H9 (cell line): ENCODE measurements at regions not wholly inside any gene's neighbourhood (a gene's known extent, or its start where the extent isn't known, plus 50 kb on each side); places are given as distances from the start of the nearest gene placed in this dataset.
"Not testable (repeated sequence)": the region's sequence is repeated elsewhere in the genome, so short reads cannot be mapped to it uniquely, and the experiment has no call there.

Experiments
- DNase-seq: peaks from one replicate; pipeline ENCODE4 v3.0.0-alpha.2; 2017
- H2AFZ ChIP-seq: one replicate; pipeline ENCODE4 v1.6.1; 2013; ENCODE audit warnings: mild to moderate bottlenecking, low read length, control low read depth, moderate library complexity
- H2AK5ac ChIP-seq: 2 replicates; pipeline ENCODE4 v1.6.1; 2013; ENCODE audit warnings: low read length, control low read depth, mixed read lengths; ENCODE audit not compliant: insufficient read length
- H2BK120ac ChIP-seq: one replicate; pipeline ENCODE4 v1.6.1; 2013; ENCODE audit warnings: low read depth, mild to moderate bottlenecking, low read length, control low read depth, inconsistent platforms; ENCODE audit not compliant: poor library complexity, severe bottlenecking
- H2BK12ac ChIP-seq: 2 replicates; pipeline ENCODE4 v1.6.1; 2013; ENCODE audit warnings: low read length, control low read depth, mixed read lengths, low read depth; ENCODE audit not compliant: insufficient read length
- H2BK15ac ChIP-seq: 2 replicates; pipeline ENCODE4 v1.6.1; 2013; ENCODE audit warnings: low read depth, low read length, control low read depth
- H2BK20ac ChIP-seq: one replicate; pipeline ENCODE4 v1.6.1; 2013; ENCODE audit warnings: low read depth, mild to moderate bottlenecking, low read length, control low read depth, inconsistent platforms; ENCODE audit not compliant: poor library complexity, severe bottlenecking
- H2BK5ac ChIP-seq: 2 replicates; pipeline ENCODE4 v1.6.1; 2013; ENCODE audit warnings: low read length, control low read depth, mixed read lengths; ENCODE audit not compliant: insufficient read length
- H3K14ac ChIP-seq: 2 replicates; pipeline ENCODE4 v1.6.1; 2013; ENCODE audit warnings: low read length, control low read depth; ENCODE audit not compliant: insufficient read depth
- H3K18ac ChIP-seq: 2 replicates; pipeline ENCODE4 v1.6.1; 2013; ENCODE audit warnings: low read depth, mild to moderate bottlenecking, mixed read lengths, low read length, control low read depth; ENCODE audit not compliant: insufficient read length
- H3K23ac ChIP-seq: 2 replicates; pipeline ENCODE4 v1.6.1; 2013; ENCODE audit warnings: low read length, control low read depth, mixed read lengths, low read depth; ENCODE audit not compliant: insufficient read length
- H3K23me2 ChIP-seq: 2 replicates; pipeline ENCODE4 v1.6.1; 2013; ENCODE audit warnings: low read depth, mild to moderate bottlenecking, mixed read lengths, low read length, control low read depth; ENCODE audit not compliant: insufficient read length, poor library complexity, severe bottlenecking
- H3K27ac ChIP-seq: 2 replicates; pipeline ENCODE4 v1.5.1; 2013; ENCODE audit warnings: low read length, control low read depth, mixed read lengths, low read depth; ENCODE audit not compliant: insufficient read length
- H3K27me3 ChIP-seq: 2 replicates; pipeline ENCODE4 v1.6.1; 2013; ENCODE audit warnings: low read length, control low read depth, inconsistent platforms; ENCODE audit not compliant: insufficient read depth
- H3K4ac ChIP-seq: 2 replicates; pipeline ENCODE4 v1.6.1; 2013; ENCODE audit warnings: low read depth, mild to moderate bottlenecking, control low read depth, inconsistent platforms, low read length, moderate library complexity
- H3K4me1 ChIP-seq: 2 replicates; pipeline ENCODE4 v1.6.1; 2013; ENCODE audit warnings: low read length, control low read depth, inconsistent platforms; ENCODE audit not compliant: insufficient read depth
- H3K4me2 ChIP-seq: 2 replicates; pipeline ENCODE4 v1.6.1; 2013; ENCODE audit warnings: low read length, control low read depth, mixed read lengths; ENCODE audit not compliant: insufficient read length, insufficient read depth
- H3K56ac ChIP-seq: 2 replicates; pipeline ENCODE4 v1.6.1; 2013; ENCODE audit warnings: low read depth, mild to moderate bottlenecking, mixed read lengths, low read length, control low read depth; ENCODE audit not compliant: insufficient read length
- H3K79me1 ChIP-seq: 2 replicates; pipeline ENCODE4 v1.6.1; 2013; ENCODE audit warnings: low read depth, mild to moderate bottlenecking, moderate library complexity, low read length, control low read depth, inconsistent platforms; ENCODE audit not compliant: insufficient read depth, poor library complexity, severe bottlenecking
- H3K79me2 ChIP-seq: 2 replicates; pipeline ENCODE4 v1.6.1; 2013; ENCODE audit warnings: low read length, control low read depth, inconsistent platforms; ENCODE audit not compliant: insufficient read depth
- H3K9ac ChIP-seq: 2 replicates; pipeline ENCODE4 v1.6.1; 2013; ENCODE audit warnings: low read length, control low read depth, mixed read lengths; ENCODE audit not compliant: insufficient read length; ENCODE audit errors: extremely low read depth
- H3K9me3 ChIP-seq: one replicate; pipeline ENCODE4 v1.6.1; 2013; ENCODE audit warnings: low read depth, low read length, inconsistent platforms; ENCODE audit not compliant: control insufficient read depth
- H3T11ph ChIP-seq: one replicate; pipeline ENCODE4 v1.6.1; 2013; ENCODE audit warnings: mild to moderate bottlenecking, low read length, control low read depth, inconsistent platforms
- H4K20me1 ChIP-seq: one replicate; pipeline ENCODE4 v1.6.1; 2013; ENCODE audit not compliant: control insufficient read depth, insufficient read length, insufficient read depth
- H4K5ac ChIP-seq: 2 replicates; pipeline ENCODE4 v1.6.1; 2013; ENCODE audit warnings: low read depth, mild to moderate bottlenecking, mixed read lengths, low read length, control low read depth; ENCODE audit not compliant: insufficient read length
- H4K8ac ChIP-seq: replicated peaks from 2 replicates; pipeline ENCODE4 v1.6.1; 2013; ENCODE audit warnings: low read length, control low read depth, mixed read lengths, low read depth; ENCODE audit not compliant: insufficient read length
- H4K91ac ChIP-seq: 2 replicates; pipeline ENCODE4 v1.6.1; 2013; ENCODE audit warnings: low read depth, mild to moderate bottlenecking, moderate library complexity, mixed read lengths, low read length, control low read depth; ENCODE audit not compliant: insufficient read length
- H3K27ac Mint-ChIP-seq, 3 experiments: 2 replicates in 2 of 3; 3 replicates in 1 of 3; pipeline ENCODE4 v1.8.0; 2020 to 2021; ENCODE audit warnings: mixed read lengths in 3 of 3, mild to moderate bottlenecking in 1 of 3, moderate library complexity in 1 of 3
- H3K27me3 Mint-ChIP-seq: 2 replicates; pipeline ENCODE4 v1.8.0; 2021; ENCODE audit warnings: low read depth, mild to moderate bottlenecking, moderate library complexity, mixed read lengths
- H3K36me3 Mint-ChIP-seq, 3 experiments: 2 replicates in 2 of 3; 3 replicates in 1 of 3; pipeline ENCODE4 v1.8.0; 2020 to 2021; ENCODE audit warnings: low read depth in 3 of 3, mixed read lengths in 3 of 3; ENCODE audit not compliant: insufficient read depth in 1 of 3
- H3K4me1 Mint-ChIP-seq, 2 experiments: 2 replicates each; pipeline ENCODE4 v1.8.0; 2020; ENCODE audit warnings: mixed read lengths in 2 of 2
- H3K4me3 Mint-ChIP-seq, 2 experiments: 2 replicates in 1 of 2; 3 replicates in 1 of 2; pipeline ENCODE4 v1.8.0; 2020 to 2021; ENCODE audit warnings: mild to moderate bottlenecking in 2 of 2, mixed read lengths in 2 of 2, moderate library complexity in 1 of 2
- H3K9me3 Mint-ChIP-seq, 2 experiments: 2 replicates in 1 of 2; 3 replicates in 1 of 2; pipeline ENCODE4 v1.8.0; 2020; ENCODE audit warnings: mild to moderate bottlenecking in 2 of 2, mixed read lengths in 2 of 2, moderate library complexity in 1 of 2
- CTCF ChIP-seq: fragments of 200-600 bp; sonication (generic); conservative IDR thresholded peaks from 3 replicates; pipeline ENCODE4 v1.8.0; 2021; ENCODE audit warnings: antibody characterized with exemption, mild to moderate bottlenecking
- WGBS: extraction: QIAGEN DNeasy Blood & Tissue Kit; methylation state at CpG from one replicate; pipeline ENCODE4 v1.1.7; 2013; ENCODE audit warnings: missing lambda C conversion rate, low lambda C conversion rate, mixed read lengths; ENCODE audit not compliant: insufficient read length; ENCODE audit errors: extremely low coverage; 5-methylcytosine and 5-hydroxymethylcytosine counted together

- no peak overlapping the region for H2BK15ac ChIP-seq
- no peak overlapping the region for H3K56ac ChIP-seq
- H3K79me2 ChIP-seq, result no peaks in the 10 kb centered on the region
- no peak overlapping the region for H3K23ac ChIP-seq
- WGBS, result no CpG with 5 or more reads among the region's 2 CpGs
- H4K8ac ChIP-seq, result no peak overlapping the region
- no peak overlapping the region for H3K4me2 ChIP-seq
- no peak overlapping the region for H3K4me3 Mint-ChIP-seq
- no peak overlapping the region for H2BK5ac ChIP-seq
- H3K4me1 Mint-ChIP-seq, result no peaks in the 10 kb centered on the region
- H3K36me3 Mint-ChIP-seq, result no peaks in the 10 kb centered on the region
- H3K79me1 ChIP-seq, result no peaks in the 10 kb centered on the region
- no peaks in the 10 kb centered on the region for H3K27me3 ChIP-seq
- no peak overlapping the region for H2BK20ac ChIP-seq
- no peak overlapping the region for H3K18ac ChIP-seq
- H3K9ac ChIP-seq, result no peak overlapping the region
- H4K20me1 ChIP-seq, result no peaks in the 10 kb centered on the region
- H3K27me3 Mint-ChIP-seq, result no peaks in the 10 kb centered on the region
- no peak for TF ChIP-seq CTCF
- H4K91ac ChIP-seq, result no peak overlapping the region
- H3K9me3 Mint-ChIP-seq, result no peaks in the 10 kb centered on the region; a peak in 3 of 5 replicates
- H2BK120ac ChIP-seq, result no peak overlapping the region
- H2AFZ ChIP-seq, result no peak overlapping the region
- H2BK12ac ChIP-seq, result no peak overlapping the region
- no peaks in the 10 kb centered on the region for H3K23me2 ChIP-seq
- H4K5ac ChIP-seq, result no peak overlapping the region
- no peak overlapping the region for H3K27ac Mint-ChIP-seq
- no peak overlapping the region for H3K27ac ChIP-seq
- H3K14ac ChIP-seq, result no peak overlapping the region
- H3T11ph ChIP-seq, result no peak overlapping the region
- H3K9me3 ChIP-seq, result no peaks in the 10 kb centered on the region
- DNase-seq, result no peak
- H3K4me1 ChIP-seq, result no peaks in the 10 kb centered on the region
- no peak overlapping the region for H3K4ac ChIP-seq
- H2AK5ac ChIP-seq, result no peak overlapping the region
Measured at GRCh38 chr6:96700915-96701314, 136.4 kb downstream of the GPR63 start.

DNA sequence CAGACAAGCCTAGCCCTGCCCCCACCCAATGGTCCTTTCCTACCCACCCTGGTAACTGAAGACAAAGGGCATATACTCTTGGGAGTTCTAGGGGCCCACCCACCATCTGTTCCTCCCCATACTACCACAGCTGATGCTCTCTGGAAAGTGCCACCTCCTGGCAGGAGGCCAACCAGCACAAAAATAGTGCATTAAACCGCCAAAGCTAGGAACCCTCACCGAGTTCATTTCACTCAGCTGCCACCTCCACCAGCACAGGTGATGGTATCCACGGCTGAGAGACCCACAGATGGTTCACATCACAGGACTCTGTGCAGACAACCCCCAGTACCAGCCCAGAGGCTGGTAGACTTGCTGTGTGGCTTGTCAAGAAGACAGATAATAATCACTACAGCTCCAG is 131.5 kb downstream of the FHL5 start:
- H4K91ac ChIP-seq, H3K9me3 ChIP-seq, H3K4me1 ChIP-seq, H3K23me2 ChIP-seq, H3K14ac ChIP-seq, H2BK20ac ChIP-seq, H4K5ac ChIP-seq, H3K9me3 Mint-ChIP-seq, H3T11ph ChIP-seq, H3K36me3 Mint-ChIP-seq, H3K27me3 ChIP-seq, H2BK120ac ChIP-seq, H3K79me1 ChIP-seq, H2BK12ac ChIP-seq, H3K18ac ChIP-seq, H2AK5ac ChIP-seq, H2BK5ac ChIP-seq, H2AFZ ChIP-seq, H3K27me3 Mint-ChIP-seq, H4K20me1 ChIP-seq, H3K23ac ChIP-seq, H3K9ac ChIP-seq, H3K4ac ChIP-seq, DNase-seq, H3K4me1 Mint-ChIP-seq, H3K27ac ChIP-seq, H3K79me2 ChIP-seq, H2BK15ac ChIP-seq, H4K8ac ChIP-seq, H3K4me2 ChIP-seq, H3K56ac ChIP-seq, H3K4me3 Mint-ChIP-seq: not testable (repeated sequence)
- H3K27ac Mint-ChIP-seq, result 0 out of 7 replicates have a peak overlapping the region, but pooled peaks of 1 of the 3 experiments have one; percentile 18
- WGBS, result no CpG with 5 or more reads among the region's 3 CpGs
